Liver (tissue), 3 donors: ENCODE measurements at regions not wholly inside any gene's neighbourhood (a gene's known extent, or its start where the extent isn't known, plus 50 kb on each side); places are given as distances from the start of the nearest gene placed in this dataset.

Experiments used
- JUND ChIP-seq, 2 donors: IDR thresholded peaks; 2 replicates each; pipeline ENCODE4 v1.6.1; 2016; ENCODE audit warnings: antibody characterized with exemption in 2 of 2
- YY1 ChIP-seq: IDR thresholded peaks from 2 replicates; pipeline ENCODE4 v1.6.1; 2016; ENCODE audit warnings: antibody characterized with exemption, mild to moderate bottlenecking
- TF ChIP-seq, protein P1 (sequence below): fragments of 150-350 bp; IDR thresholded peaks from 2 replicates; pipeline ENCODE4 v1.5.1; 2017; ENCODE audit warnings: improper control_type of control experiment, low read depth, low read length; ENCODE audit not compliant: missing input control
- TF ChIP-seq, protein P2 (sequence below): IDR thresholded peaks from 2 replicates; pipeline ENCODE4 v1.6.1; 2016; ENCODE audit warnings: antibody characterized with exemption, mild to moderate bottlenecking
- donor health status: healthy.
- donor health status: healthy.

DNA sequence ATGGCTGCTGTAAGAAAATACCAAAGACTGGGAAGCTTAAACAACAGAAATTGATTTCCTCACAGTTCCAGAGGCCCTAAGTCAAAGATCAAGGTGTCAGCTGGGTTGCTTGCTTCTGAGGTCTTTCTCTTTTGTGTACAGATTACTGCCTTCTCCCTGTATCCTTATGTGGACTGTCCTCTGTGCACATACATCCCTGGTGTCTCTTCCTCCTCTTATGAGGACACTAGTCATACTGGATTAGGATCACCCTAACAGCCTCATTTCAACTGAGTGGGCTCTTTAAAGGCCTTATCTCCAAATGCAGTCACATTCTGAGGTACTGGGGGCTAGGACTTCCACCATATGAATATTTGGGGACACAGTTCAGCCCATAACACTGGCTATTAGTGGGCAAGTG is 130.0 kb upstream of the DTNBP1 start:
- TF ChIP-seq YY1 (no peak), JUND (IDR thresholded peaks at IDR 0.05) (no peak)
- TF ChIP-seq, protein P1, sequence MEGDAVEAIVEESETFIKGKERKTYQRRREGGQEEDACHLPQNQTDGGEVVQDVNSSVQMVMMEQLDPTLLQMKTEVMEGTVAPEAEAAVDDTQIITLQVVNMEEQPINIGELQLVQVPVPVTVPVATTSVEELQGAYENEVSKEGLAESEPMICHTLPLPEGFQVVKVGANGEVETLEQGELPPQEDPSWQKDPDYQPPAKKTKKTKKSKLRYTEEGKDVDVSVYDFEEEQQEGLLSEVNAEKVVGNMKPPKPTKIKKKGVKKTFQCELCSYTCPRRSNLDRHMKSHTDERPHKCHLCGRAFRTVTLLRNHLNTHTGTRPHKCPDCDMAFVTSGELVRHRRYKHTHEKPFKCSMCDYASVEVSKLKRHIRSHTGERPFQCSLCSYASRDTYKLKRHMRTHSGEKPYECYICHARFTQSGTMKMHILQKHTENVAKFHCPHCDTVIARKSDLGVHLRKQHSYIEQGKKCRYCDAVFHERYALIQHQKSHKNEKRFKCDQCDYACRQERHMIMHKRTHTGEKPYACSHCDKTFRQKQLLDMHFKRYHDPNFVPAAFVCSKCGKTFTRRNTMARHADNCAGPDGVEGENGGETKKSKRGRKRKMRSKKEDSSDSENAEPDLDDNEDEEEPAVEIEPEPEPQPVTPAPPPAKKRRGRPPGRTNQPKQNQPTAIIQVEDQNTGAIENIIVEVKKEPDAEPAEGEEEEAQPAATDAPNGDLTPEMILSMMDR, result no peak
- TF ChIP-seq, protein P2, sequence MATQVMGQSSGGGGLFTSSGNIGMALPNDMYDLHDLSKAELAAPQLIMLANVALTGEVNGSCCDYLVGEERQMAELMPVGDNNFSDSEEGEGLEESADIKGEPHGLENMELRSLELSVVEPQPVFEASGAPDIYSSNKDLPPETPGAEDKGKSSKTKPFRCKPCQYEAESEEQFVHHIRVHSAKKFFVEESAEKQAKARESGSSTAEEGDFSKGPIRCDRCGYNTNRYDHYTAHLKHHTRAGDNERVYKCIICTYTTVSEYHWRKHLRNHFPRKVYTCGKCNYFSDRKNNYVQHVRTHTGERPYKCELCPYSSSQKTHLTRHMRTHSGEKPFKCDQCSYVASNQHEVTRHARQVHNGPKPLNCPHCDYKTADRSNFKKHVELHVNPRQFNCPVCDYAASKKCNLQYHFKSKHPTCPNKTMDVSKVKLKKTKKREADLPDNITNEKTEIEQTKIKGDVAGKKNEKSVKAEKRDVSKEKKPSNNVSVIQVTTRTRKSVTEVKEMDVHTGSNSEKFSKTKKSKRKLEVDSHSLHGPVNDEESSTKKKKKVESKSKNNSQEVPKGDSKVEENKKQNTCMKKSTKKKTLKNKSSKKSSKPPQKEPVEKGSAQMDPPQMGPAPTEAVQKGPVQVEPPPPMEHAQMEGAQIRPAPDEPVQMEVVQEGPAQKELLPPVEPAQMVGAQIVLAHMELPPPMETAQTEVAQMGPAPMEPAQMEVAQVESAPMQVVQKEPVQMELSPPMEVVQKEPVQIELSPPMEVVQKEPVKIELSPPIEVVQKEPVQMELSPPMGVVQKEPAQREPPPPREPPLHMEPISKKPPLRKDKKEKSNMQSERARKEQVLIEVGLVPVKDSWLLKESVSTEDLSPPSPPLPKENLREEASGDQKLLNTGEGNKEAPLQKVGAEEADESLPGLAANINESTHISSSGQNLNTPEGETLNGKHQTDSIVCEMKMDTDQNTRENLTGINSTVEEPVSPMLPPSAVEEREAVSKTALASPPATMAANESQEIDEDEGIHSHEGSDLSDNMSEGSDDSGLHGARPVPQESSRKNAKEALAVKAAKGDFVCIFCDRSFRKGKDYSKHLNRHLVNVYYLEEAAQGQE, result no peak
